ENCODE measurements at regions not wholly inside any gene's neighbourhood (a gene's known extent, or its start where the extent isn't known, plus 50 kb on each side); places are given as distances from the start of the nearest gene placed in this dataset.

DNA sequence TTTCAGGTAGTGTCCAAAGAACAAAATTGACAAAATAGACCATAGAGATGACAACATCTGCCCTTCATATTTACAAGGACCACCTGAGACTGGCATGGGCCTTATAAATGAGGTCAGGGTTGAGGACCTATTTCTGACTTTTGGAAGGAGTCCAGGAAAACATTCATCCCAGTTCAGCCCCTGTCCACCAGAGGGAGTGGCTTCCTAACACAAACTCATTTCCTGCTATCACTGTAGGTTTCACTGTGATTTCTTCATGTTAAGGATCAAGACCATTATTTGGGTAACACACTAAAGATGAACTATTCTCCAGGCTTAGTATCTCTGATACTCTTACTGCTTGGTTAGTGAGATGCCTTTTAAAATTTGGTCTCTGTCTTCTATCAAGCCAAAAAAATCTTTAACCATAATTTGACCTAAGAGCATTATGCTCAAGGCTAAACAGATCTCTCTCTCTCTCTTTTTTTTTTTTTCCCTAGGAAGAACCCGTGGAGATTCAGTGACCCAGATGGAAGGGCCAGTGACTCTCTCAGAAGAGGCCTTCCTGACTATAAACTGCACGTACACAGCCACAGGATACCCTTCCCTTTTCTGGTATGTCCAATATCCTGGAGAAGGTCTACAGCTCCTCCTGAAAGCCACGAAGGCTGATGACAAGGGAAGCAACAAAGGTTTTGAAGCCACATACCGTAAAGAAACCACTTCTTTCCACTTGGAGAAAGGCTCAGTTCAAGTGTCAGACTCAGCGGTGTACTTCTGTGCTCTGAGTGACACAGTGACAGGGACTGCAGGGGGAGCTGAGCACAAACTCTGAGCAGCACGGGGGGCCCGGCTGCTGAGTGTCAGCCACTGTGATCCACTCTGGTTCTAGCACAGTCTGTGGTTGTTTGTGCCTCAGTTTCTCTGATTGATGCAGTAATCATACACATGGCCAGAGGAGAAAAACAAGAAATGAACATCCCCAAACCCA is 267.6 kb upstream of the OR4E1 start:
- Histone ChIP-seq H2BK20ac (ENCODE audit: low read depth, low read length) (no peak overlapping the region), H3K23ac (ENCODE audit: low read depth, low read length) (no peak overlapping the region), H3K9me1 (ENCODE audit: insufficient read depth, low read length) (no peaks in the 10 kb centered on the region), H4K5ac (ENCODE audit: low read depth, low read length) (no peak overlapping the region), H3K4me1 (ENCODE audit: control insufficient read depth, insufficient read depth, low read length) (no peaks in the 10 kb centered on the region), H3K27ac (ENCODE audit: insufficient read depth, low read length) (no peak overlapping the region), H2AK5ac (ENCODE audit: low read depth, low read length) (no peak overlapping the region), H4K91ac (ENCODE audit: insufficient read depth, low read depth, low read length) (no peak overlapping the region), H2BK120ac (ENCODE audit: low read depth, low read length) (no peak overlapping the region), H3K9ac (ENCODE audit: low read depth, low read length) (no peak overlapping the region), H3K18ac (ENCODE audit: low read depth, low read length) (no peak overlapping the region), H4K8ac (ENCODE audit: low read depth in 2 of 2, low read length in 2 of 2) (no peak overlapping the region), H3K79me1 (ENCODE audit: low read depth in 1 of 2, low read length in 2 of 2) (no peaks in the 10 kb centered on the region), H3K4ac (ENCODE audit: low read depth, low read length) (no peak overlapping the region), H3K14ac (replicated peaks; ENCODE audit: low read depth, low read length) (no peak overlapping the region), H3K9me3 (ENCODE audit: control insufficient read depth, insufficient read depth, low read length) (no peaks in the 10 kb centered on the region), H2BK15ac (ENCODE audit: low read depth, low read length) (no peak overlapping the region), H2AFZ (replicated peaks; ENCODE audit: low read length, poor library complexity) (no peak overlapping the region), H3K27me3 (ENCODE audit: control insufficient read depth, insufficient read depth, low read length) (no peaks in the 10 kb centered on the region), H3K4me2 (ENCODE audit: low read depth, low read length) (no peak overlapping the region), H3K4me3 (ENCODE audit: insufficient read depth, low read depth, low read length) (no peak overlapping the region), H3K36me3 (ENCODE audit: control insufficient read depth, insufficient read depth, low read length) (no peaks in the 10 kb centered on the region), H3K56ac (ENCODE audit: extremely low read depth, insufficient read depth, low read length) (no peak overlapping the region), H2BK5ac (ENCODE audit: low read depth, low read length, poor library complexity, severe bottlenecking) (no peak overlapping the region), H2AK9ac (replicated peaks; ENCODE audit: low read depth, low read length, poor library complexity) (no peak overlapping the region), H4K20me1 (ENCODE audit: insufficient read depth, low read length) (no peaks in the 10 kb centered on the region)
- intact Hi-C loops (cut with micrococcal nuclease): no loop called here
- in situ Hi-C loops (cut with MboI; ENCODE audit: low sequenced_read_pairs): no loop called here
- ATAC-seq (ENCODE audit: low read depth): no peak
- CTCF ChIA-PET: no interaction called here
- TF ChIP-seq, protein P1, sequence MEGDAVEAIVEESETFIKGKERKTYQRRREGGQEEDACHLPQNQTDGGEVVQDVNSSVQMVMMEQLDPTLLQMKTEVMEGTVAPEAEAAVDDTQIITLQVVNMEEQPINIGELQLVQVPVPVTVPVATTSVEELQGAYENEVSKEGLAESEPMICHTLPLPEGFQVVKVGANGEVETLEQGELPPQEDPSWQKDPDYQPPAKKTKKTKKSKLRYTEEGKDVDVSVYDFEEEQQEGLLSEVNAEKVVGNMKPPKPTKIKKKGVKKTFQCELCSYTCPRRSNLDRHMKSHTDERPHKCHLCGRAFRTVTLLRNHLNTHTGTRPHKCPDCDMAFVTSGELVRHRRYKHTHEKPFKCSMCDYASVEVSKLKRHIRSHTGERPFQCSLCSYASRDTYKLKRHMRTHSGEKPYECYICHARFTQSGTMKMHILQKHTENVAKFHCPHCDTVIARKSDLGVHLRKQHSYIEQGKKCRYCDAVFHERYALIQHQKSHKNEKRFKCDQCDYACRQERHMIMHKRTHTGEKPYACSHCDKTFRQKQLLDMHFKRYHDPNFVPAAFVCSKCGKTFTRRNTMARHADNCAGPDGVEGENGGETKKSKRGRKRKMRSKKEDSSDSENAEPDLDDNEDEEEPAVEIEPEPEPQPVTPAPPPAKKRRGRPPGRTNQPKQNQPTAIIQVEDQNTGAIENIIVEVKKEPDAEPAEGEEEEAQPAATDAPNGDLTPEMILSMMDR (conservative IDR thresholded peaks at IDR 0.05; ENCODE audit: low read depth, low read length): peak; percentile 35
- no peak for TF ChIP-seq MAZ (IDR thresholded peaks at IDR 0.05; ENCODE audit: borderline replicate concordance, low read depth, low read length)
- no peak for TF ChIP-seq RCOR1 (IDR thresholded peaks at IDR 0.05; ENCODE audit: insufficient replicate concordance, low read length)
- TF ChIP-seq, protein P2, sequence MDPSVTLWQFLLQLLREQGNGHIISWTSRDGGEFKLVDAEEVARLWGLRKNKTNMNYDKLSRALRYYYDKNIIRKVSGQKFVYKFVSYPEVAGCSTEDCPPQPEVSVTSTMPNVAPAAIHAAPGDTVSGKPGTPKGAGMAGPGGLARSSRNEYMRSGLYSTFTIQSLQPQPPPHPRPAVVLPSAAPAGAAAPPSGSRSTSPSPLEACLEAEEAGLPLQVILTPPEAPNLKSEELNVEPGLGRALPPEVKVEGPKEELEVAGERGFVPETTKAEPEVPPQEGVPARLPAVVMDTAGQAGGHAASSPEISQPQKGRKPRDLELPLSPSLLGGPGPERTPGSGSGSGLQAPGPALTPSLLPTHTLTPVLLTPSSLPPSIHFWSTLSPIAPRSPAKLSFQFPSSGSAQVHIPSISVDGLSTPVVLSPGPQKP (IDR thresholded peaks at IDR 0.05; ENCODE audit: borderline replicate concordance, low read depth, low read length): no peak
- TF ChIP-seq, protein P3, sequence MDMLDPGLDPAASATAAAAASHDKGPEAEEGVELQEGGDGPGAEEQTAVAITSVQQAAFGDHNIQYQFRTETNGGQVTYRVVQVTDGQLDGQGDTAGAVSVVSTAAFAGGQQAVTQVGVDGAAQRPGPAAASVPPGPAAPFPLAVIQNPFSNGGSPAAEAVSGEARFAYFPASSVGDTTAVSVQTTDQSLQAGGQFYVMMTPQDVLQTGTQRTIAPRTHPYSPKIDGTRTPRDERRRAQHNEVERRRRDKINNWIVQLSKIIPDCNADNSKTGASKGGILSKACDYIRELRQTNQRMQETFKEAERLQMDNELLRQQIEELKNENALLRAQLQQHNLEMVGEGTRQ (IDR thresholded peaks at IDR 0.05; ENCODE audit: low read depth, low read length): no peak
- no peak for TF ChIP-seq CEBPB (IDR thresholded peaks at IDR 0.05; ENCODE audit: low read depth, low read length)
- POLR2A ChIA-PET (ENCODE audit: unreplicated experiment): interaction anchor here (0.6 kb wide), 1 partner anchor 37 kb away, joined by 3 read pairs; no protein-coding TSS in a partner anchor
- dilution Hi-C loops (cut with HindIII; ENCODE audit: low sequenced_read_pairs, unreplicated experiment): no loop called here
- DNase-seq: peak; percentile 2
- WGBS, 2 experiments (ENCODE audit: extremely low coverage in 2 of 2, insufficient read length in 1 of 2): 0% methylated on average over 2 of the region's 7 CpGs; no CpG with 5 or more reads in 1 of the 2 experiments
- no TSS peak for BruUV-seq (replicated peaks)

Measured in IMR-90 (cell line).